ENCODE measurements at regions not wholly inside any gene's neighbourhood (a gene's known extent, or its start where the extent isn't known, plus 50 kb on each side); places are given as distances from the start of the nearest gene placed in this dataset.

GRCh38 chr2:128715360-128715759 lies 396.7 kb upstream of the HS6ST1 start:
- DNase-seq = no peak

GRCh38 chr2:128716299-128716721 lies 397.6 kb upstream of the HS6ST1 start:
- DNase-seq = no peak

GRCh38 chr2:128717758-128718710 lies 399.4 kb upstream of the HS6ST1 start:
- DNase-seq = no peak

GRCh38 chr2:128720080-128721022 lies 401.7 kb upstream of the HS6ST1 start:
- no peak for DNase-seq

GRCh38 chr2:128721096-128721495 lies 402.4 kb upstream of the HS6ST1 start:
- no peak for DNase-seq

GRCh38 chr2:128722489-128722888 lies 403.8 kb upstream of the HS6ST1 start:
- DNase-seq = no peak

GRCh38 chr2:128724547-128724946 lies 405.9 kb upstream of the HS6ST1 start:
- DNase-seq = no peak

- DNase-seq = no peak
Measured at GRCh38 chr2:128724972-128725371, 406.3 kb upstream of the HS6ST1 start.

GRCh38 chr2:128726236-128726635 lies 407.6 kb upstream of the HS6ST1 start:
- no peak for DNase-seq

GRCh38 chr2:128726911-128727310 lies 408.2 kb upstream of the HS6ST1 start:
- DNase-seq = no peak

- no peak for DNase-seq
Measured at GRCh38 chr2:128727404-128727803, 408.7 kb upstream of the HS6ST1 start.

- no peak for DNase-seq
Measured at GRCh38 chr2:128727914-128728313, 409.2 kb upstream of the HS6ST1 start.

- no peak for DNase-seq
Measured at GRCh38 chr2:128729051-128729450, 410.4 kb upstream of the HS6ST1 start.

- DNase-seq = no peak
Measured at GRCh38 chr2:128731994-128732650, 413.5 kb upstream of the HS6ST1 start.

- DNase-seq = no peak
Measured at GRCh38 chr2:128732976-128733431, 414.3 kb upstream of the HS6ST1 start.

GRCh38 chr2:128733450-128733849 lies 414.8 kb upstream of the HS6ST1 start:
- no peak for DNase-seq

- DNase-seq = no peak
Measured at GRCh38 chr2:128734521-128735295, 416.0 kb upstream of the HS6ST1 start.

- no peak for DNase-seq
Measured at GRCh38 chr2:128735296-128735960, 416.8 kb upstream of the HS6ST1 start.

- DNase-seq = no peak
Measured at GRCh38 chr2:128736046-128736688, 417.5 kb upstream of the HS6ST1 start.

- DNase-seq = peak; percentile 9
Measured at GRCh38 chr2:128736689-128737545, 418.2 kb upstream of the HS6ST1 start.
